OCI-LY7 (cell line): ENCODE measurements at regions not wholly inside any gene's neighbourhood (a gene's known extent, or its start where the extent isn't known, plus 50 kb on each side); places are given as distances from the start of the nearest gene placed in this dataset.

Experiments used
- BruUV-seq: library from RNA; stranded (reverse); fragments of 400-500 nt; replicated peaks from 2 replicates; lab custom pipeline; 2021; lab: Mats Ljungman, UMichigan
- CTCF ChIA-PET: fragments of 300-600 bp; sonication (Branson Sonifier 250); formaldehyde crosslinking; loops from one replicate; lab custom pipeline; 2022; ENCODE audit warnings: antibody characterized with exemption; ENCODE audit not compliant: unreplicated experiment; lab: Charles Lee
- POLR2A ChIA-PET: fragments of 300-600 bp; sonication (Branson Sonifier 250); formaldehyde crosslinking; loops from one replicate; lab custom pipeline; 2022; ENCODE audit warnings: antibody characterized with exemption; lab: Charles Lee
- DNase-seq: peaks from one replicate; pipeline ENCODE4 v3.0.0-alpha.2; 2015; ENCODE audit warnings: low spot score
- H2AFZ ChIP-seq: fragments of 200-600 bp; sonication (generic), shearing (Covaris generic); 2 replicates; pipeline ENCODE4 v1.6.1; 2014; ENCODE audit warnings: mild to moderate bottlenecking, antibody characterized with exemption, low read length, moderate library complexity
- H3K27ac ChIP-seq: fragments of 200-600 bp; sonication (generic); 2 replicates; pipeline ENCODE4 v1.5.1; 2014; ENCODE audit warnings: mixed run types, low read depth, mild to moderate bottlenecking, moderate library complexity, low read length, inconsistent platforms; ENCODE audit not compliant: poor library complexity, severe bottlenecking
- H3K36me3 ChIP-seq: fragments of 200-600 bp; sonication (generic); 2 replicates; pipeline ENCODE4 v1.6.1; 2014; ENCODE audit warnings: mild to moderate bottlenecking, antibody characterized with exemption, low read length, moderate library complexity, mixed read lengths; ENCODE audit not compliant: insufficient read depth
- H3K4me1 ChIP-seq: fragments of 200-600 bp; sonication (generic); 2 replicates; pipeline ENCODE4 v1.5.1; 2014; ENCODE audit warnings: mild to moderate bottlenecking, low read length; ENCODE audit not compliant: insufficient read depth, poor library complexity, severe bottlenecking
- H3K4me2 ChIP-seq: fragments of 200-600 bp; sonication (generic); 2 replicates; pipeline ENCODE4 v1.6.1; 2014; ENCODE audit warnings: mild to moderate bottlenecking, low read length
- H3K4me3 ChIP-seq: fragments of 200-600 bp; sonication (generic); 2 replicates; pipeline ENCODE4 v1.5.1; 2014; ENCODE audit warnings: mild to moderate bottlenecking, low read depth, low read length; ENCODE audit not compliant: poor library complexity, severe bottlenecking
- H3K79me2 ChIP-seq: fragments of 200-600 bp; sonication (generic); 2 replicates; pipeline ENCODE4 v1.6.1; 2016; ENCODE audit warnings: low read depth, mild to moderate bottlenecking, low read length, moderate library complexity, mixed read lengths; ENCODE audit not compliant: insufficient read depth
- H3K9me2 ChIP-seq: fragments of 200-600 bp; sonication (generic); 2 replicates; pipeline ENCODE4 v1.6.1; 2016; ENCODE audit warnings: mild to moderate bottlenecking, low read length, mixed read lengths; ENCODE audit not compliant: insufficient read depth
- H3K9me3 ChIP-seq: fragments of 200-600 bp; sonication (generic); 2 replicates; pipeline ENCODE4 v1.6.1; 2014; ENCODE audit warnings: mild to moderate bottlenecking, mixed run types, low read length, mixed read lengths
- H4K20me1 ChIP-seq: fragments of 200-600 bp; sonication (generic); 2 replicates; pipeline ENCODE4 v1.6.1; 2014; ENCODE audit warnings: mild to moderate bottlenecking, antibody characterized with exemption, low read length, moderate library complexity, mixed read lengths; ENCODE audit not compliant: insufficient read depth
- EZH2phosphoT487 ChIP-seq: fragments of 200-600 bp; sonication (generic); IDR thresholded peaks from 2 replicates; pipeline ENCODE4 v1.6.1; 2018; ENCODE audit warnings: low read depth, borderline replicate concordance, mild to moderate bottlenecking, mixed run types, antibody characterized with exemption, low read length, moderate library complexity, mixed read lengths
- intact Hi-C: fragments of 100-400 bp; cut with micrococcal nuclease; formaldehyde crosslinking; loops from one replicate; pipeline ENCODE4 v1.10.0; 2022; ENCODE audit not compliant: unreplicated experiment
- TF ChIP-seq, protein P1 (sequence below): fragments of 200-600 bp; sonication (generic); conservative IDR thresholded peaks from 2 replicates; pipeline ENCODE4 v1.5.1; 2014; ENCODE audit warnings: mild to moderate bottlenecking, antibody characterized with exemption, low read length, moderate library complexity, mixed read lengths

DNA sequence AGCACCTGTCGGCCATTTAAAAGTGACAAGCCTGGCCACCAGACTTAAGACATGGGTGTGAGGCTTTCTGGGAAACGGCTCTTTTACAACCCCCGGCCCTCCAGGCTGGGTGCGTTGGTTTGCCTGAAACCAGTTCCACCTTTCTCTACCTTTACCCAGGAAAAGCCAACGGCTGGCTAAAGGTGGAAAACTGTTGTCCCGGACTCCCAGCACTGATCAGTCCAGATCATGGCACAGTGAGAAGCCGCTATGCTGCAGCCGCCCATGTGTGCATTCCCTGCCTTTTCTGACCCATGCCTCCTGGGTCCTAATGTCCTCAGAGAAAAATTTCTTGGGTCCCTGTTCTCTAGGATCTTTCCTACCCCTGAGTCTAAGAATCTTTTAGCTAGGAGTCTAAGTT, 655.7 kb upstream of the HS3ST5 start:
- no peaks in the 10 kb centered on the region for H3K79me2 ChIP-seq
- TF ChIP-seq, protein P1, sequence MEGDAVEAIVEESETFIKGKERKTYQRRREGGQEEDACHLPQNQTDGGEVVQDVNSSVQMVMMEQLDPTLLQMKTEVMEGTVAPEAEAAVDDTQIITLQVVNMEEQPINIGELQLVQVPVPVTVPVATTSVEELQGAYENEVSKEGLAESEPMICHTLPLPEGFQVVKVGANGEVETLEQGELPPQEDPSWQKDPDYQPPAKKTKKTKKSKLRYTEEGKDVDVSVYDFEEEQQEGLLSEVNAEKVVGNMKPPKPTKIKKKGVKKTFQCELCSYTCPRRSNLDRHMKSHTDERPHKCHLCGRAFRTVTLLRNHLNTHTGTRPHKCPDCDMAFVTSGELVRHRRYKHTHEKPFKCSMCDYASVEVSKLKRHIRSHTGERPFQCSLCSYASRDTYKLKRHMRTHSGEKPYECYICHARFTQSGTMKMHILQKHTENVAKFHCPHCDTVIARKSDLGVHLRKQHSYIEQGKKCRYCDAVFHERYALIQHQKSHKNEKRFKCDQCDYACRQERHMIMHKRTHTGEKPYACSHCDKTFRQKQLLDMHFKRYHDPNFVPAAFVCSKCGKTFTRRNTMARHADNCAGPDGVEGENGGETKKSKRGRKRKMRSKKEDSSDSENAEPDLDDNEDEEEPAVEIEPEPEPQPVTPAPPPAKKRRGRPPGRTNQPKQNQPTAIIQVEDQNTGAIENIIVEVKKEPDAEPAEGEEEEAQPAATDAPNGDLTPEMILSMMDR: no peak
- no peak for TF ChIP-seq EZH2phosphoT487
- no TSS peak for BruUV-seq
- H3K4me2 ChIP-seq: no peak overlapping the region
- H3K4me3 ChIP-seq: no peak overlapping the region
- no peaks in the 10 kb centered on the region for H3K4me1 ChIP-seq
- H2AFZ ChIP-seq: no peak overlapping the region
- POLR2A ChIA-PET: interaction anchor here (0.5 to 0.8 kb wide), 2 partner anchors 10 to 829 kb away, joined by 4 to 7 read pairs; no protein-coding TSS in a partner anchor
- H4K20me1 ChIP-seq: no peaks in the 10 kb centered on the region
- intact Hi-C loops: no loop called here
- DNase-seq: no peak
- no peak overlapping the region for H3K27ac ChIP-seq
- CTCF ChIA-PET: no interaction called here
- H3K36me3 ChIP-seq: no peaks in the 10 kb centered on the region
- no peaks in the 10 kb centered on the region for H3K9me3 ChIP-seq
- no peaks in the 10 kb centered on the region for H3K9me2 ChIP-seq

DNA sequence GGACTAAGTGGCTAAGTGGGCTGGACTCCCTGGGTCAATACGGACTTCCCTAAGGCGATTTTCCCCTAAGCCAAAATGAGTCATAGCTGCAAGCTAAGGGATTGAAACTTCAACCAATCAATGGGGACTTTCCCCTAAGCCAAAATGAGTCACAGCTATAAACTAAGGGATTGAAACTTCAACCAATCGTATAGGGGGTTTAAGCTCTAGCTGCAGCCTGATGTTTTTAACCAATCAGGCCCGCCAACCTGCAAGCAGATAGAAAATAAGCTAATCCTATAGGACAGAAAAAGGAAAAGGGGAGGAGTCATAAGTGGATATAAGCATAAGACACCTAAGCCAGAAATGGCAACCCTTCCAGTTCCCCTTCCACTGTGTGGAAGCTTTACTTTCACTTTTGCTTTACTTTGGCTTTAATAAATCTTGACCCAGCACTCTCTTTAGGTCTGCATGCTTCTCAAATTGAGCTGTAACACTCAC, 655.0 kb upstream of the HS3ST5 start:
- H3K9me3 ChIP-seq: no peaks in the 10 kb centered on the region
- no peaks in the 10 kb centered on the region for H4K20me1 ChIP-seq
- no peaks in the 10 kb centered on the region for H3K36me3 ChIP-seq
- no peaks in the 10 kb centered on the region for H3K4me1 ChIP-seq
- no TSS peak for BruUV-seq
- no peak overlapping the region for H2AFZ ChIP-seq
- no peak for DNase-seq
- ChIA-PET POLR2A (interaction anchor here (0.5 to 0.8 kb wide), 2 partner anchors 9 to 830 kb away, joined by 4 to 7 read pairs; no protein-coding TSS in a partner anchor), CTCF (no interaction called here)
- H3K79me2 ChIP-seq: no peaks in the 10 kb centered on the region
- H3K27ac ChIP-seq: no peak overlapping the region
- TF ChIP-seq, protein P1: no peak
- no peak for TF ChIP-seq EZH2phosphoT487
- intact Hi-C loops: no loop called here
- no peak overlapping the region for H3K4me3 ChIP-seq
- H3K4me2 ChIP-seq: no peak overlapping the region
- H3K9me2 ChIP-seq: no peaks in the 10 kb centered on the region

DNA sequence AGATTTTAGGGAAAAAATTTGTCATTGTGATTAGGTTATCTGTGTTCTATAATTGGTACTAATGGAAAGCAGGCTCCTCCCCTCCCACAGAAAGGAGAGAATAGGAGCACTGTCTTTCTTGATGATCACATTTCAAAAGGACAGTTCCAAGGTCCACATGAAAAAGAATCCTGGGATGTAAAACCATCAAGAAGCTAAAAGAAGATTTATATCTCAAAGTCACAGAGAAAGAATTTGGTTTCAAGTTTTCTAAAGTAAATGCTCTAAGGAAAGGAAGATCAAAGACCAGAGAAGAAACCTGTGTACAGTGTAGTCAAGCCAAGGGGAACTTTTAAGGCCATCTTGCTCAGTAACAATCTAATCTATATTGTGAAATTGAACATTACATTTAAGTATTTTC, 652.7 kb upstream of the HS3ST5 start:
- no peak for DNase-seq
- POLR2A ChIA-PET: no interaction called here
- TF ChIP-seq EZH2phosphoT487: no peak
- TF ChIP-seq, protein P1: no peak
- H3K4me3 ChIP-seq: no peak overlapping the region
- BruUV-seq: no TSS peak
- no peaks in the 10 kb centered on the region for H3K9me2 ChIP-seq
- H3K4me2 ChIP-seq: no peak overlapping the region
- intact Hi-C loops: no loop called here
- H3K27ac ChIP-seq: no peak overlapping the region
- H2AFZ ChIP-seq: no peak overlapping the region
- no peaks in the 10 kb centered on the region for H3K4me1 ChIP-seq
- no peaks in the 10 kb centered on the region for H3K36me3 ChIP-seq
- no peaks in the 10 kb centered on the region for H4K20me1 ChIP-seq
- CTCF ChIA-PET: no interaction called here
- H3K9me3 ChIP-seq: no peaks in the 10 kb centered on the region
- no peaks in the 10 kb centered on the region for H3K79me2 ChIP-seq
